H1 (cell line): ENCODE measurements at regions not wholly inside any gene's neighbourhood (a gene's known extent, or its start where the extent isn't known, plus 50 kb on each side); places are given as distances from the start of the nearest gene placed in this dataset.

ENCODE experiments used
- CTCF ChIP-seq, 3 experiments: IDR thresholded peaks; 1 replicate in 2 of 3; 2 replicates in 1 of 3; pipeline versions ENCODE4 v1.5.1 to v1.6.1; 2011; ENCODE audit warnings: low read length in 3 of 3, mild to moderate bottlenecking in 3 of 3, inconsistent platforms in 2 of 3, low read depth in 1 of 3, moderate library complexity in 1 of 3; ENCODE audit not compliant: insufficient read depth in 1 of 3; ENCODE audit errors: control extremely low read depth in 1 of 3
- NANOG ChIP-seq: IDR thresholded peaks from 2 replicates; pipeline ENCODE4 v1.6.1; 2011; ENCODE audit warnings: low read length, low read depth, mild to moderate bottlenecking, inconsistent platforms; ENCODE audit not compliant: insufficient read depth, poor library complexity, severe bottlenecking
- TCF12 ChIP-seq: IDR thresholded peaks from 2 replicates; pipeline ENCODE4 v1.6.1; 2011; ENCODE audit warnings: low read depth, mild to moderate bottlenecking, low read length

- TF ChIP-seq CTCF (IDR thresholded peaks at IDR 0.05; ENCODE audit: control extremely low read depth in 1 of 3, insufficient read depth in 1 of 3, low read depth in 1 of 3, low read length in 3 of 3) (no peak), NANOG (no peak), TCF12 (no peak)
Measured at GRCh38 chr3:80213086-80213485, 445.3 kb upstream of the ROBO1 start (continued).
